ENCODE measurements at regions not wholly inside any gene's neighbourhood (a gene's known extent, or its start where the extent isn't known, plus 50 kb on each side); places are given as distances from the start of the nearest gene placed in this dataset.

GRCh38 chr3:181880331-181880730, 168.6 kb downstream of the SOX2 start:
- Mint-ChIP-seq H3K27me3 (no peaks in the 10 kb centered on the region), H3K9me3 (ENCODE audit: insufficient read depth) (no peaks in the 10 kb centered on the region), H3K4me3 (no peak overlapping the region), H3K4me1 (no peaks in the 10 kb centered on the region), H3K27ac (no peak overlapping the region)
- no peaks in the 10 kb centered on the region for H3K79me2 ChIP-seq (ENCODE audit: control insufficient read depth, insufficient read depth, low read length)
- no peaks in the 10 kb centered on the region for H3K9me3 ChIP-seq (ENCODE audit: control extremely low read depth in 1 of 3, control insufficient read depth in 2 of 3, insufficient read depth in 1 of 3, low read length in 2 of 3)
- no peak for TF ChIP-seq CTCF (IDR thresholded peaks at IDR 0.05)
- no peak for TF ChIP-seq EZH2 (IDR thresholded peaks at IDR 0.05; ENCODE audit: borderline replicate concordance, insufficient read depth, low read depth, low read length, poor library complexity, severe bottlenecking)
- WGBS (ENCODE audit: insufficient coverage) = 100% methylated on average over 1 of the region's 3 CpGs
- no peaks in the 10 kb centered on the region for H3K36me3 ChIP-seq (replicated peaks in 1 of 2; ENCODE audit: control extremely low read depth in 1 of 2, control insufficient read depth in 1 of 2, extremely low read depth in 1 of 2, insufficient read depth in 2 of 2, low read length in 1 of 2)
- H3K4me2 ChIP-seq (replicated peaks; ENCODE audit: low read depth, low read length, poor library complexity, severe bottlenecking) = no peak overlapping the region
- H3K4me1 ChIP-seq (ENCODE audit: control insufficient read depth in 2 of 2, insufficient read depth in 2 of 2, low read length in 2 of 2) = no peaks in the 10 kb centered on the region
- DNase-seq (no peak), ATAC-seq (ENCODE audit: low read depth) (no peak)
- CTCF ChIA-PET = no interaction called here
- no peak overlapping the region for H3K9ac ChIP-seq (ENCODE audit: low read length)
- POLR2A ChIA-PET = no interaction called here
- H2AFZ ChIP-seq (ENCODE audit: insufficient read depth, low read depth, low read length, poor library complexity, severe bottlenecking) = no peak overlapping the region
- no peaks in the 10 kb centered on the region for H3K27me3 ChIP-seq (replicated peaks in 1 of 4; ENCODE audit: control extremely low read depth in 1 of 4, control insufficient read depth in 3 of 4, insufficient read depth in 4 of 4, low read length in 3 of 4)
- no peaks in the 10 kb centered on the region for H4K20me1 ChIP-seq (ENCODE audit: control insufficient read depth, insufficient read depth, low read length, poor library complexity, severe bottlenecking)
- intact Hi-C loops (cut with micrococcal nuclease) = no loop called here
- H3K27ac ChIP-seq (ENCODE audit: low read length in 2 of 2) = no peak overlapping the region
- no peak overlapping the region for H3K4me3 ChIP-seq (ENCODE audit: control extremely low read depth in 1 of 5, extremely low read depth in 1 of 5, insufficient read depth in 1 of 5, low read depth in 2 of 5, low read length in 4 of 5)

- H3K9me3 ChIP-seq (ENCODE audit: control extremely low read depth in 1 of 3, control insufficient read depth in 2 of 3, insufficient read depth in 1 of 3, low read length in 2 of 3) = no peaks in the 10 kb centered on the region
- no peaks in the 10 kb centered on the region for H3K36me3 ChIP-seq (replicated peaks in 1 of 2; ENCODE audit: control extremely low read depth in 1 of 2, control insufficient read depth in 1 of 2, extremely low read depth in 1 of 2, insufficient read depth in 2 of 2, low read length in 1 of 2)
- ATAC-seq (ENCODE audit: low read depth) (no peak), DNase-seq (no peak)
- H4K20me1 ChIP-seq (ENCODE audit: control insufficient read depth, insufficient read depth, low read length, poor library complexity, severe bottlenecking) = no peaks in the 10 kb centered on the region
- CTCF ChIA-PET = no interaction called here
- no CpG with 5 or more reads among the region's 2 CpGs for WGBS (ENCODE audit: insufficient coverage)
- H3K9me3 Mint-ChIP-seq (ENCODE audit: insufficient read depth) = no peaks in the 10 kb centered on the region
- TF ChIP-seq EZH2 (IDR thresholded peaks at IDR 0.05; ENCODE audit: borderline replicate concordance, insufficient read depth, low read depth, low read length, poor library complexity, severe bottlenecking) (no peak), CTCF (IDR thresholded peaks at IDR 0.05) (no peak)
- H2AFZ ChIP-seq (ENCODE audit: insufficient read depth, low read depth, low read length, poor library complexity, severe bottlenecking) = no peak overlapping the region
- H3K4me2 ChIP-seq (replicated peaks; ENCODE audit: low read depth, low read length, poor library complexity, severe bottlenecking) = no peak overlapping the region
- POLR2A ChIA-PET = no interaction called here
- H3K4me1 Mint-ChIP-seq = no peaks in the 10 kb centered on the region
- no peak overlapping the region for H3K9ac ChIP-seq (ENCODE audit: low read length)
- H3K4me3 Mint-ChIP-seq = no peak overlapping the region
- no peak overlapping the region for H3K27ac Mint-ChIP-seq
- intact Hi-C loops (cut with micrococcal nuclease) = no loop called here
- no peaks in the 10 kb centered on the region for H3K27me3 ChIP-seq (replicated peaks in 1 of 4; ENCODE audit: control extremely low read depth in 1 of 4, control insufficient read depth in 3 of 4, insufficient read depth in 4 of 4, low read length in 3 of 4)
- H3K4me3 ChIP-seq (ENCODE audit: control extremely low read depth in 1 of 5, extremely low read depth in 1 of 5, insufficient read depth in 1 of 5, low read depth in 2 of 5, low read length in 4 of 5) = no peak overlapping the region
- H3K79me2 ChIP-seq (ENCODE audit: control insufficient read depth, insufficient read depth, low read length) = no peaks in the 10 kb centered on the region
- H3K27me3 Mint-ChIP-seq = no peaks in the 10 kb centered on the region
- H3K4me1 ChIP-seq (ENCODE audit: control insufficient read depth in 2 of 2, insufficient read depth in 2 of 2, low read length in 2 of 2) = no peaks in the 10 kb centered on the region
- H3K27ac ChIP-seq (ENCODE audit: low read length in 2 of 2) = no peak overlapping the region
Observed at GRCh38 chr3:181881749-181882148, 170.0 kb downstream of the SOX2 start.
